BJ (cell line): ENCODE measurements at regions not wholly inside any gene's neighbourhood (a gene's known extent, or its start where the extent isn't known, plus 50 kb on each side); places are given as distances from the start of the nearest gene placed in this dataset.
"Not testable (repeated sequence)": the region's sequence is repeated elsewhere in the genome, so short reads cannot be mapped to it uniquely, and the experiment has no call there.

Experiments
- CTCF ChIA-PET: fragments of 350-600 bp; formaldehyde crosslinking; extraction: SDS; loops from one replicate; lab custom pipeline; 2021; ENCODE audit warnings: antibody characterized with exemption, inconsistent platforms; lab: Yijun Ruan, JAX
- POLR2A ChIA-PET: fragments of 300-600 bp; sonication (Branson Sonifier 250); formaldehyde crosslinking; extraction: SDS; loops from one replicate; lab custom pipeline; 2021; ENCODE audit warnings: antibody characterized with exemption; lab: Charles Lee
- DNase-seq: peaks from one replicate; pipeline ENCODE4 v3.0.0-alpha.2; 2011; ENCODE audit warnings: low read depth
- H3K27me3 ChIP-seq: 2 replicates; pipeline ENCODE4 v1.6.0; 2011; ENCODE audit warnings: low read length; ENCODE audit not compliant: control insufficient read depth, insufficient read depth
- H3K36me3 ChIP-seq: 2 replicates; pipeline ENCODE4 v1.5.1; 2011; ENCODE audit warnings: low read length; ENCODE audit not compliant: control insufficient read depth, insufficient read depth
- H3K4me3 ChIP-seq: 2 replicates; pipeline ENCODE4 v1.5.1; 2011; ENCODE audit warnings: low read depth, mild to moderate bottlenecking, control low read depth, low read length
- TF ChIP-seq, protein P1 (sequence below): IDR thresholded peaks from 2 replicates; pipeline ENCODE4 v1.5.1; 2011; ENCODE audit warnings: low read depth, mild to moderate bottlenecking, control low read depth, inconsistent platforms, low read length, moderate library complexity; ENCODE audit not compliant: insufficient read depth

GRCh38 chr18:43786893-43787292 is 509.6 kb upstream of the SYT4 start:
- no peaks in the 10 kb centered on the region for H3K27me3 ChIP-seq
- H3K4me3 ChIP-seq, result no peak overlapping the region
- TF ChIP-seq, protein P1, sequence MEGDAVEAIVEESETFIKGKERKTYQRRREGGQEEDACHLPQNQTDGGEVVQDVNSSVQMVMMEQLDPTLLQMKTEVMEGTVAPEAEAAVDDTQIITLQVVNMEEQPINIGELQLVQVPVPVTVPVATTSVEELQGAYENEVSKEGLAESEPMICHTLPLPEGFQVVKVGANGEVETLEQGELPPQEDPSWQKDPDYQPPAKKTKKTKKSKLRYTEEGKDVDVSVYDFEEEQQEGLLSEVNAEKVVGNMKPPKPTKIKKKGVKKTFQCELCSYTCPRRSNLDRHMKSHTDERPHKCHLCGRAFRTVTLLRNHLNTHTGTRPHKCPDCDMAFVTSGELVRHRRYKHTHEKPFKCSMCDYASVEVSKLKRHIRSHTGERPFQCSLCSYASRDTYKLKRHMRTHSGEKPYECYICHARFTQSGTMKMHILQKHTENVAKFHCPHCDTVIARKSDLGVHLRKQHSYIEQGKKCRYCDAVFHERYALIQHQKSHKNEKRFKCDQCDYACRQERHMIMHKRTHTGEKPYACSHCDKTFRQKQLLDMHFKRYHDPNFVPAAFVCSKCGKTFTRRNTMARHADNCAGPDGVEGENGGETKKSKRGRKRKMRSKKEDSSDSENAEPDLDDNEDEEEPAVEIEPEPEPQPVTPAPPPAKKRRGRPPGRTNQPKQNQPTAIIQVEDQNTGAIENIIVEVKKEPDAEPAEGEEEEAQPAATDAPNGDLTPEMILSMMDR, result no peak
- no peak for DNase-seq
- CTCF ChIA-PET, result interaction anchor here (1.0 kb wide), 1 partner anchor 1600 kb away, joined by 3 read pairs; no protein-coding TSS in a partner anchor
- H3K36me3 ChIP-seq, result no peaks in the 10 kb centered on the region
- POLR2A ChIA-PET, result no interaction called here

DNA sequence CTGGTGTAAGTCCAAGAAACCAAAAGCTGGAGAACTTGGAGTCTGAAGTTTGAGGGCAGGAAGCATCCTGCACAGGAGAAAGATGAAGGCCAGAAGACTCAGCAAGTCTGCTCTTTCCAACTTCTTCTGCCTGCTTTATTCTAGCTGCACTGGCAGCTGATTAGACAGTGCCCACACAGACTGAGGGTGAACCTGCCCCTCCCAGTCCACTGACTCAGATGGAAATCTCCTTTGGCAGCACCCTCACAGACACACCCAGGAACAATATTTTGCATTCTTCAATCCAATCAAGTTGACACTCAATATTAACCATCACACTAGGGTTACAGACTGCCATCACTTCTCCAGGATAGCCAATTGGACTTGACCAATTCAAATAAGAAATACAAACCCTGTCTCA is 510.4 kb upstream of the SYT4 start:
- DNase-seq, H3K27me3 ChIP-seq, H3K36me3 ChIP-seq, H3K4me3 ChIP-seq, POLR2A ChIA-PET: not testable (repeated sequence)
- CTCF ChIA-PET, result interaction anchor here (1.0 kb wide), 1 partner anchor 1599 kb away, joined by 3 read pairs; no protein-coding TSS in a partner anchor

DNA sequence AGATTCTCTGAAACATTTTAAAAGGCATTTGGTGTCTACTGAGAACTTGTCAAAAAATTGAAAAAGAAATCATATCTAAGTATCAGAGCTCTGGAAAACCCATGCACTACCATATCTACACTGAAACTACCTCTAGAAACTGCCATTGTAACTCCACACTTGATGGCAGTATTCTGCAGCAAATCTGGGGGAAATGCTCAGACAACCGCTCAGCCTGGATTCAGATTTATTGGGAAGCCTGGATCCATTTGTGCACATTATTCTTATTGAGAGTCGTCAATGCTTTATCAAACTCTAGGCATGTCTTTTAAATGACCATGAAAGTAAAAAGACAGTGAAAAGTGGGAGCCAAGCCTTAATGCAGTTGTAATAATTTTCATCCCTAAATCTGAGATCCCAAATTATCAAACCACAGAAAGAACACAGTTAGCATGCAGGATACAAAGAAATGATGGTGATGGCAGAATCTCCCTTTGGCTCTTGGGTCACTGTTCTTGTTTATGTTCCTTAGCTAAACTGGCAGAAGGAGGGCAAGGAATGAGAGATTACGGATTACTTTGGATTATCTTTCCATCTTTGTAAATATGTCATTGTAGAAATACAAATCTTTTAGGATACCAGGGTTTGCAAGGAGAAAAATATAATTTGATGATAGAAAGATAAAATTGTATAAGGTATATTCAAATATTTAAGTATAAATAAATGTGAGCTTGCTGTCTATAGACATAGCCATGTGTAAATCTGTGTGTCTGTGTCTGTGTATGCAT is 512.1 kb upstream of the SYT4 start:
- ChIA-PET CTCF (interaction anchor here (0.6 kb wide), 2 partner anchors 38 to 155 kb away, joined by 3 read pairs; no protein-coding TSS in a partner anchor), POLR2A (no interaction called here)
- TF ChIP-seq, protein P1, result peak; percentile 38
- no peaks in the 10 kb centered on the region for H3K27me3 ChIP-seq
- DNase-seq, result no peak
- no peak overlapping the region for H3K4me3 ChIP-seq
- no peaks in the 10 kb centered on the region for H3K36me3 ChIP-seq

- no peaks in the 10 kb centered on the region for H3K36me3 ChIP-seq
- no peak for DNase-seq
- no peak overlapping the region for H3K4me3 ChIP-seq
- H3K27me3 ChIP-seq, result no peaks in the 10 kb centered on the region
- TF ChIP-seq, protein P1, result no peak
- ChIA-PET POLR2A (no interaction called here), CTCF (no interaction called here)
These were observed 516.6 kb upstream of the SYT4 start for GRCh38 chr18:43793910-43794309.

DNA sequence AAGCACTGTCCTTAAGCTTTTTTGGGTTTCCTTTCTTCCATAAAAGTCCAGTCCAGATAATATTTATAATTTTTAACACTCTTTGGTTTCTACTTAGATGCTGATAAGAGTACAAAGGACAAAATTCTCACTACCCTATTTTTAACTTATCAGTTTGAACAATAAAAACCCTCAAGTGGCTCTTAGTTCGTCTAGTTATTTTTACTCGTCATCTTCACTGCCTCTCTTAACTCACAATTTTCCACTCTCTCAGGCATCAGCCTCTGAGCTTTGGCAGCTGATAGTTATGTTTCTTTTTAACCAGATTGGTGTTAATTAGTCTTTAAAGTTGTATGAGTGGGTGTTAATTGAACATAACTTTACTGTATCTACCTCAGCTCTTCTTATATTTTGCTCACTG is 517.1 kb upstream of the SYT4 start:
- TF ChIP-seq, protein P1, result no peak
- ChIA-PET POLR2A (no interaction called here), CTCF (no interaction called here)
- Histone ChIP-seq H3K27me3 (no peaks in the 10 kb centered on the region), H3K36me3 (no peaks in the 10 kb centered on the region), H3K4me3 (no peak overlapping the region)
- no peak for DNase-seq
